NCI-H2081 treated with DMSO at 0.1 percent for 48 hours (cell line): ENCODE measurements at regions not wholly inside any gene's neighbourhood (a gene's known extent, or its start where the extent isn't known, plus 50 kb on each side); places are given as distances from the start of the nearest gene placed in this dataset.
"Not testable (repeated sequence)": the region's sequence is repeated elsewhere in the genome, so short reads cannot be mapped to it uniquely, and the experiment has no call there.

Experiments
- DNase-seq: peaks from one replicate; lab custom pipeline; 2025; lab: John Stamatoyannopoulos, UW

DNA sequence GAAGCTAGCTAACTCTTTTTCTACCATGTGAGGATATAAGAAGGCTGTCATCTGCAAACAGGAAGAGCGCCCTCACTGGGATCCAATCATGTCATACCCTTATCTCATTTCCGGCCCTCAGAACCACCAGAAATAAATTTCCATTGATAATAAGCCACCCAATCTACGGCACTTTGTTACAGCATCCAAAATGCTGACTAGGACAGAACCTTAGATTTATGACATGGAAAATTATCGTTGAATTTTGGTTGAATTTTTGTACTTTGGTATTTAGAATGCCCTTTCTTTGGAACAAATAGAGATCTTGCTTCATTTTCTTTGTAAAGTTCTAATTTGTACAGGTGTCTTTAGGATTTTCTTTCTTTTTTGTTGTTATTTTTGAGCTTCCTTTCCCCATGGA, 53.3 kb upstream of the CYLC2 start:
- no peak for DNase-seq

DNA sequence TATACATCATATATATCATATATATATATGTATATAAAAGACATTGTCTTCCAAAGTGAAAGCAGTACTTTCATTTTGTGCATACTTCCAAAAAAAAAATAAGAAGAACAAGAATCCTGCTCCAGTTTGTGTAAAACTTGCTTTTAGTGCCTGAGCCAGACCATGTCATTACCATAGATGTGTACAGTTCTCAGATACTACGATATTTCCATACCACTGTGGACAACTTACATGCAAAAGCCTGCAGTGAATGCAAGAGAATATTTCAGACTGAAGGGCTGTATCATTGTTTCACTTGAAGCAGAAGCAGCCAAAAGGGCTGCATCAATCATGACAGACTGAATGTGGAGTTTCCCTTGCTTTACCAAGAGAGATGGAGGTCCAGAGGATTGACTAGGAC, 72.6 kb upstream of the CYLC2 start:
- DNase-seq, result no peak

DNA sequence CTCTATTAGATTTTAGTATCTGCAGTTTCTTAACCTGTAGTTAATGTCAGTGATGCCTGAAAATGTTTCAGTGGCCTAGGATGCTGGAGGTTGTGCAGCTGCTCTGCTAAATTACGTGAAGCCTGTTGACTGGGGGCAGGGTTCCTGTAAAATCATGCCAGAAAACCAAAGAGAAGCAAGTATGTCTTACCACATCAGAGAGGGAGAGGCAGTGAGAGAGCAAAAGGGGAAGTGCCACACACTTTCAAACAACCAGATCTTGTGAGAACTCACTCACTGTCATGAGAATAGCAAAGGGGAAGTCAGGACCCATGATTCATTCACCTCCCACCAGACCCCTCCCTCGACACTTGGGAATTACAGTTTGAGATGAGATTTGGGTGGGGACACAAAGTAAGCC, 83.9 kb upstream of the CYLC2 start:
- no peak for DNase-seq

DNA sequence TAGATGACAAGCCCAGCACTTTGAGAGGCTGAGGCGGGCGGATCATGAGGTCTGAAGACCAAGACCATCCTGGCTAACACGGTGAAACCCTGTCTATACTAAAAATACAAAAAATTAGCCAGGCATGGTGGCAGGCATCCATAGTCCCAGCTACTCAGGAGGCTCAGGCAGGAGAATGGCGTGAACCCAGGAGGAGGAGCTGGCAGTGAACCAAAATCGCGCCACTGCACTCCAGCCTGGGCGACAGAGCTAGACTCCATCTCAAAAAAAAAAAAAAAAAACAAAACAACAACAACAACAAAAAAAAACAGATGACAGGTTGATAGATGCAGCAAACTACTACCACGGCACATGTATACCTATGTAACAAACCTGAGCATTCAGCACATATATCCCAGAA, 89.3 kb upstream of the CYLC2 start:
- not testable (repeated sequence) for DNase-seq

DNA sequence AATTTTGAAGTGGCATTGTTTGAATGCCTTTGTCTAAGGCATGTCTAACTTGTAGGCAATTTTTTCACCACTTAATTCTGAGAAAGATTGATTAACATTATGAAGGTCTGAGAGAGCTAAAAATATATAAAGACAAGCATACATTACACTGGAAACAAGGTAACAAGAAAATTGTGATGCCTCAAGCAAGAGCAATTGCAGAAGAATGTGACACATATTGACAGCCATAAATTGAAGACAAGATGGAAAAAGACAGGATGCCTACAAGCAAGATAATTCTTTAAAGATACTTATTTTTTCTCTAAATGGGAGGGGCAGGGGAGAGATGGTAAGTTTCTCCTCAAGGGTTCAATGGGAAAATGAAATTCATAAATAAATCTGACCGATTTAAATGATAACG, 103.1 kb upstream of the CYLC2 start:
- DNase-seq, result no peak

DNA sequence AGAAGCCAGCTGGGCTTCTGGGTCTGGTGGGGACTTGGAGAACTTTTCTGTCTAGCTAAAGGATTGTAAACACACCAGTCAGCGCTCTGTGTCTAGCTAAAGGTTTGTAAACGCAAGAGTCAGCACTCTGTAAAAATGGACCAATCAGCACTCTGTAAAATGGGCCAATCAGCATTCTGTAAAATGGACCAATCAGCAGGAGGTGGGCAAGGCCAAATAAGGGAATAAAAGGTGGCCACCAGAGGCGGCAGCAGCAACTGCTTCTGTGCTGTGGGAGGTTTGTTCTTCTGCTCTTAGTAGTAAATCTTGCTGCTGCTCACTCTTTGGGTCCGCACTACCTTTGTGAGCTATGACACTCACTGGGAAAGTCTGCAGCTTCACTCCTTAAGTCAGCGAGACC, 106.4 kb upstream of the CYLC2 start:
- not testable (repeated sequence) for DNase-seq

DNA sequence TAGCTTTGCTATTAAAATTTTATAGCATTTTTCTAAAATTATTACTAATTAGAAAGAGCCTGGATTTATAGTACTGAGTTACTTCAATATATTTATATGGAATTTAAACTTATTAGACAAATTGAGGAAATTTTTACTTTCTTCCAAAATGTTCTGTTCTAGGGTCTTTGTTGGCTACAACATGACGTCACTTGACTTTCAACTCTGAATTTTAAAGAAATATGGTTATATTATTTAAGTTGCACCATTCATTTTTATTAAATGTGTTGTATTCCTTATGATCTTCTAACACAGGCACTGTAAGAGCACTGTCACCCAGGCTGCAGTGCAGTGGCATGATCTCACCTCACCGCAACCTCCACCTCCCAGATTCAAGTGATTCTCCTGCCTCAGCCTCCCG, 119.4 kb upstream of the CYLC2 start:
- no peak for DNase-seq

DNA sequence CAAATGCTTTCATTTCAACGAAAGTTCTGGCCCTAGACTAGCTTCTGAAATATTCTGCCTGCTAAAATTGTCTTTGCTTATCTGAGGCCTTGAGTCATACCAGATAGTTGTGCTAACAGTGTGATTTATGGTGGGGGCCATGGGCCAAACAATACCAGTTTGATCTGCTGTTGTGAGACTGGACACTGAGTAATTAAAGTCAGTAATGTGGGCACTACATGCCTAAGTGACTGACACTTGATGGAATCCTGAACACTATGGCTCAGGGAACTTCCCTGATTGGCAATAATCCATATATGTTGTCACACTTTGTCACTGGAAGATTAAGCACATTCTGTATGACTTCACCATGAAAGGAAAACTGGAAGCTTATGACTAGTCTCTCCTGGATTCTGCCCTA, 127.6 kb upstream of the CYLC2 start:
- DNase-seq, result no peak

DNA sequence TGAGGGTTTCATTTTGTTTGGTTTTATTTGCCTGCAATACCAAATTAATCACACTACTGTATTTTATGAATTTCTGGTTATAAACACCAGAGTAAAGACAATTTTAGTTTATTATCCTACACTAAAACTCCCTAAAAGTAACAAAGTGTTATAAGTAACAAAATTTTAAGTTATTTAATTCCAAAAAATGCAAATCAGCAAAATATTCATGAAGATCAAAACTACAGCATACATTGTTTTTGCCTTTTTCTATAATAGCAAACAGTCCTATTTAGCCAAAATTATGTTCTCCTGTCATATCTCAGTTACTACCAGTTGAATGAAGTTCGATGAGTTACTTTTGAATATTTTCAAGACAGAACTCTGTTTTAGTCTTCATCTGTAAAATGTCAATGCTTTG, 132.7 kb upstream of the CYLC2 start:
- no peak for DNase-seq

DNA sequence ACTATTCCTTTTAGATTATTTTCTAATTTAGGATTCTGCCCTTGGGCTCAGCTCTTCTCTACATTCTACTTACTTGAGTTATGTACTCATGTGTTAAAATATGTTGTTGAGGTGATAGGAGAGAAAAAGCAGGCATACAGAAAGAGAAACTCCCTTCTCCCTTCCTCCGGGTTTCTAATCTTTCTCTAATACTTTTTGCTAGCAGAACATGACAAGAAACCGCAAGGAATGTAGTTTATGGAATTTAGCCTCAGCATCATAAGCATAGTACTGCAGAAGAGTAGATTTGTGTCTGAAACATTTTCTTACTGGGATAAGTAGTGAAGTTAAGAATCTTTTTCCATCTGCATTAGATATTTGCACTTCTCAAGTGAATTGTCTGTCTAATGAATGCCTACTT, 139.5 kb upstream of the CYLC2 start:
- no peak for DNase-seq

DNA sequence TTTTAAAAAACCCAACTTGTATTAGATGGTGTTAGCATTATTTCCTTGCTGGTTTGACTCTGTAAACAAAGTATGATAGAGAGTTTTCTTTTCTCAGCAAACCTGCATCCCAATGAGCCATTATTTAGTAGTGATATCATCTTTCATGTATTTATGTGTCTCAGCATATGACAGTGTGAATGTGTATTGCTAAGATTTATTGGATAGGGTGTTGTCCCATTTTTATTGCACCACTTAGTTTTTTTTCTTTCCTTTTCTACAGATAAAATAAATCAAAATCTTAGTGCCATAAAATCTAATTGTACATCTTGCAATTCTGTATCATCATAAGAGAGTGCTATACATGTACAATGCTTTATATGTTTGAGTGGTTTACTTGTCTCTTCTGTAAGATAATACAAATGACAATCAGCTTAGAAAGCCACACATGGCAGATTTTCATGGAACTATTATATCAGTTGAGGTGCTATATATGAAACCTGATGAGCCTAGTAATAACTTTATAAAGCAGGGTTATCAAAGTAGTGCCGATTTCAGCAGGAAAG, 149.2 kb upstream of the CYLC2 start:
- peak; percentile 3 for DNase-seq

DNA sequence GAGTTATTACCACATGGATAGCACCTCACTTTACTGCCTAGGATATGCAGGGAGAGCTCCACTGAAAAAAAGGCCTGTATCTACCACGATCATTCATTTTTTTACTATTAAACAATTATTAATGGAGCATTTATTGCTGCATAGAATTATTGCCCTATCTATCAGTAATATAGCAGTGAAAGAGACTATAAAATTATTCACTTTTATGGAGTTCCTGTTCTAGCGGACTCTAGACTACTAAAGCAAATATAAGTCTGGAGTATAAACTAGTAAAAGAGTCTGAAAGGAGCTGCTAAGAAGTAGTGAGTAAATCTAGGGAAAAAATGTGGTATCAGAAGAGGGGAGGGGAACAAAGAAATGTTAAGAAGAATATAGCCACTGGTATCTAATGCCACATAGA, 150.4 kb upstream of the CYLC2 start:
- no peak for DNase-seq

DNA sequence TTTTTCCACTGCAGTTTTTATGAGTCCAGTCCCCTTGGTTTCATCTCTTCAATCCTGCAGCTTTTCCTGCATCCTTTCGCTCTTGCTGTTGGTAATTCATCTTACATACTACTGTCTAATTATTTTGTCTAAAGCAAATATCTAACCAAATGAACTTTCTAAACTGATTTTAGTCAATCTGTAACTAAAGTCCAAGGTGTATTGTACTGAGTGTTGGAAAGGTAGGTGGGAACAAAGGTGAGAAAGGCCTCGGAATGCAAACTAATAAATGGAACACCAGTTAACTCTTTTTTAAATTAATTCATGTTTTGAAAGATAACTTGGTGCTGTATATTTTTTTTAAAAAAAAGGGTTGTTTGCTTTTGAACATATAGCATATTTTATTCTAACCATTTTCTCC, 152.7 kb upstream of the CYLC2 start:
- DNase-seq, result no peak

DNA sequence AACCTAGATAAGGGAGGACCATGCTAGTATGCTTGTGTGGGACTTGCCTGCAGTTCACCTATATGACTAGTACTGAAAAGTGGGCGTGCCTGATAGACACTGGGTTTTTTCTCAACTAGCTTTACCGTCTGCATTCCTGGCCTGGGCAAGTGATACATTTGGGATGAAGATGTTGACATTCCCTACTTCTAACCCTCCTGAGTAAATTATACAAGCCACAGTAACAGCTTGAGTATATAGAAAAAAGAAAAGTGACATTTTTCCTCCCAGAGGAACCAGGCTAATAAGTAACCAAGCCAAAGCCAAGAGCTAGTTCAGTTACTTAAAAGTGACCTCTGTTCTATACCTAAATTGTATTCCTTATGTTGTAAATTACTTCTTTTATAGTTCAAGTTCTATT, 153.8 kb upstream of the CYLC2 start:
- no peak for DNase-seq

DNA sequence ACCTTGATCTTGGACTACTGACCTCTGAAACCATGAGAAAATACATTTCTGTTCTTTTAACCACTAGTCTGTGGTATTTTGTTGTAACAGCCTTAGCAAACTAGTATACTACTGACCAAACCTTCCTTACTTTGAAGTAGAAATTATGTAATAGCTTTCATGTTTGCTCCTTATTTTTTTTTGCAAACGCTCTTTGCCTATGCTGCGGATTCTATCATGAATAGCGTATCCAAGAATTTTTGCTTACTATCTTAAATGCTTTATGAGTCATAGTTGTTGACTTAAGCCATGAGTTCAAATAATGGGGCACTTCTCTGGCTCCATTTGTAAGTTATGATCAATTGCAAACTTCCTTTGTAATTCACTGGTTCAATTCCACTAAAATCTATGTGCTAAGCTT, 154.8 kb upstream of the CYLC2 start:
- DNase-seq, result no peak

DNA sequence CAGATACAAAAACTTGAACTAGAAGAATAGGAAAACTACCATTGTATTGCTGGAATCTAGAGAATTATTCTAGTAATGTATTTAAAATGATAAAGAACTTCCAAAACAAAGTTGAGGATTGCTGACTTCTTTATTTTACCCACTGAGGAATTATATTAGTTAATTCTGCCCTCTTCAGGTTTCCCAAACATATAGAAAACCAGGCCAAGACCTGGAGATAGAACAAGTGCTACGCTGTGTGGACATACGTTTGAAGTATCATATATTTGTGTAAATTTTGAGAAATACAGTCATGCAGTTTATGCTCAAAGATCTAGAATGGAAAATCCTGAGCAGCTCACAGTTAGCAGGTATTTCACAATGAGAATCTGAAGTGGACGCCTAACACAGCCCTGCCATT, 162.3 kb upstream of the CYLC2 start:
- no peak for DNase-seq

DNA sequence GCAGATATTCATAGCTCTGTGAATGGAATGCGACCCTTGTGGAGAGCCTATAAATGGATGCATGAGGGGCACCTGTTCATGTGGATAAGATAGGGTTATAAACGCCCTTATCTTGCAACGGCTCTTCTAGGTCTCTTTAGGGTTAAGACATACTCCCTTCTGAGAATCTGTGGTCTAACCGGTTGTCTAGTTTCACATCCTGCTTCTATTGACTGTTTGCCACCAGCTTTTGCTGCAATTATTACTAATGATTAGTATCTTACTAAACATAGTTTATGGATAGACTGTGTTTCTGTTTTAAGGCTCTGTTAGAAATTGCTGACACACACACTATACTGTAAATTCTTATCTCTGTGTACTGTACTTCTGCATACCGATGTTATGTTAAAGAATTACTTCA, 198.9 kb upstream of the CYLC2 start:
- no peak for DNase-seq

DNA sequence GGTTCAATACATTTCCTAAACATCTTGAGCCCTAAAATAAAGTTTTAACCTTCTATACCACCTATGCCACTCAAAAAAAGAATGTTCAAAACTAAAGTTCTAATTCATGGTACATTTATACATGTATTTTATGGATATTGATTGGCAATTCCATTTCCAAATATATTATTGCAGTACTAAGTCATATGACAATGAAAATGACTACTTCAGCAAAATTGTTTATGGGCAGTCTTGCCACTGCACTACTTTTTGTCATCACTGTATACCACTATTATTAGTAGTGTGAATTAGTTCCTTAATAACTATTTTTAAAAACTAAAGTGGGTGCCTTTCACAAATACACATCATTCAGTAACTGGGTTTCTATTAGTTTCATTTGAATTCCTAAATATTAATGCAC, 199.6 kb upstream of the CYLC2 start:
- no peak for DNase-seq

DNA sequence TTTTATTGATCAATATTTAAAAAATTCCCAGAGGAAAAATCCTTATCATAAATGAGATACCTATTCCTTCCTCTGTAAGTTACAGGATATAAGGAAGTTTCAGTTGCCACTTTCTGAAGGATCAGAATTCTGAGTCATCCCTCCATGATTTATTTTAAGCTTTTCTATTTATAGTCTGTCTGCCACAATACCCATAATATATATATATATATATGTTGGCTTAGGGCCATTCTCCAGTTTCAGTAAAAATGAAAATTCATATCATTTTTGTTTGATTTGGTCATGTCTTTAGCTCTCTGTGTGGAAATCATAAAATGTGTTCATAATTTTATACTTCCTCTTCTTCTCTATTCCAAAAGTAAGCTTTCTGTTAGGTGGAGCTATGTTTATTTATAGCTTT, 215.8 kb upstream of the CYLC2 start:
- no peak for DNase-seq

DNA sequence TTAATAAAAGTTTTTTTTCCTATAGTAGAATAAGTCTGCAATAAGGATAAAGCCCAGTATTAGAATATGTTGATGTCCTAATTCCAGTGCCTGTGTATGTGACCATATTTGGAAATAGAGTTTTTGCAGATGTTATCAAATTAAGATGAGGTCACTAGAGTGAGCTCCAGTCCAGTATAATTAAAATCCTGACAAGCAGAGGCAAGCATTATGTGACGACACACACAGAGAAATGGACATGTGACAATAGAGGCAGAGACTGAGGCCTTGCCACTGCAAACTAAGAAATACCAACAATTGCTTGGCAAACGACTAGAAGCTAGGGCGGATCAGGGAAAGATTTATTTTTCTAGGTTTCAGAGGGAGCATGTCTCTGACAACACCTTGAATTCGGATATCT, 216.4 kb upstream of the CYLC2 start:
- no peak for DNase-seq

DNA sequence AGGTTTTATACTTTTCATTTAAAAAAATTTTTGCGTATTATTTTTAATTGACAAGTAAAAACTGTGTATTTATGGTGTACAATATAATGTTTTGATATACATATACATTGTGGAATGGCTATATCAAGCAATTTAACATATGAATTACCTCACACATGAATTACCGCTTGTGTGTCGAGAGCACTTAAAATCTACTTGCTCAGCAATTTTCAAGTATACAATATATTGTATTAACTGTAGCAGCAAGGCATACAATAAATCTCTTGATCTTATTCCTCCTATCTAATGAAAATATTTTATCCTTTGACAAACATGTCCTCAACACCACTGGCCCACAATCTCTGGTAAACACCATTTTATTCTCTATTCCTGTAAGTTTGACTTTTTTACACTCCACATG, 224.4 kb upstream of the CYLC2 start:
- DNase-seq, result no peak

DNA sequence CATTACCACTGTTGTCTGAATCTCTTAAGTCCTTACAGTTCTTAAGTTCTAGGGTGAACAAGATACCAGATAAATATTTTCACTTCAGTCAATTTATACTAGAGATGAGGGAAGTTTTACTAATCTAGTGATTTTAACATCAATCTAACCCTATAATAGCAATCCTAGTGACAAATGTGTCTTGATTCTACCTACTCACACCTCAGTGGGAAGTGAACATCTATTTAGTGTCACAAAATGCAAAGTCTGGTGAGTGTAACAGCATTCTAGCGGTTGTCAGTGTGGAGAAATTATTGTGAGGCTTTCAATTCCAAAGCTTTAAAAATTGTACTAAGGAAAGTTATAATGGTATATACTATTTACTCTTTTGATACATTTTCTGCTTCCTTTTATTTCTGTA, 225.8 kb upstream of the CYLC2 start:
- DNase-seq, result no peak

DNA sequence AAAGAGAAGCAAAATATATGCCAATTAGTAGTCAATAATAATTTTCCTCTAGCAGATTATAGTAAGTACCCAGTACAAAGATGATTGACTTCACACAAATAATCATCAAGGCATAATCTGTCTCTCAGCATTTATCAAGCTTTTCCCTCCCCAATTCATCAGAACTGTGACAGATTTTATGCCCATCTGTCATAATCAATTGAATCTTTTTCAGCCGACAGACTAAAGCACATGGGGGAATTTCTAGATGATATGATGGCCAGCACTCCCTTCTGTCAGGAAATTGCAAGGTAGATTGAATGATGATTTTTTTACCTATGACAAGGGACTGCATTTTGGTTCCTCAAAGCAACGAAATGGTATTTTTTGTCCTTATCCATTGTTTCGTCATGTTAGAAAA, 227.1 kb upstream of the CYLC2 start:
- no peak for DNase-seq

DNA sequence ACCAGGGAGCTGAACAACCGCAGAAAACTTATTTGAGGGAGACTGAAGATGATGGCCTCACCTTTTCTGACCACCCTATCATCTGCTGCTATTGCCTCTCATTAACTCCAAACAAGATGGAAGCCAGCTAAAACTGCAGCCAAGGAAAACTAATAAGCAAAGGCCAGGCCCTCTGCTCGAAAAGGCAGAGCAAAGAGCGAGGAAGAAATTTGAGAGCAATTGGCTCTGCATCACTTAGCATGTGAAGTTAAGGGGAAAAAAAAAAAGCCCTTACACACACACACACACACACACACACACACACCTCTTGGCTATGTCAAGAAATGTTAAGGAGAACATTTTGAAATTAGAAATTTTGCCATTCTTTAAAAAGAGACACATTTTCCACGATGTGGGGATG, 228.1 kb upstream of the CYLC2 start:
- no peak for DNase-seq

DNA sequence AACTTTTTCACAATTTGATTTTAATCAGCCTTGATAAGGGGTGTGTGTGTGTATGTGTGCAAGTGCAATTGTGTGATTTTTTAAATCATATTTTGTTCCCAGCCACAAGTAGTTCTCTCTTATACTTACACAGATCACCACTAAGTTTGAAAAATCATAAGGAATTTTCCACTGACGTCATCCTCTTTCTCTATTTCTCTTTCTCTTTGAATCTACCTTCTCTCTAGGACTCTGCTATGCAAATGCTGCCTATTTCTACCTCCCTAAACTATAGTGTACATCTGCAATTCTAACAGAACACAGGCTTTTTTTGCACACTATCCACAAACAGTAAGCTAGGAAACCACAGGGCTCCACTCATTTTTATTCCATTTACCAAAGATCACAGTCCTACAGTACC, 254.6 kb upstream of the CYLC2 start:
- DNase-seq, result no peak
